Osteocyte (in vitro differentiated cells): ENCODE measurements at regions not wholly inside any gene's neighbourhood (a gene's known extent, or its start where the extent isn't known, plus 50 kb on each side); places are given as distances from the start of the nearest gene placed in this dataset.

Experiments
- DNase-seq: peaks from one replicate; pipeline ENCODE4 v3.0.0; 2021; ENCODE audit warnings: mixed read lengths; ENCODE audit not compliant: unreplicated experiment; ENCODE audit errors: extremely low spot score
- H3K27ac Mint-ChIP-seq: one replicate; pipeline ENCODE4 v1.8.0; 2021; ENCODE audit warnings: mild to moderate bottlenecking, mixed read lengths; ENCODE audit not compliant: unreplicated experiment
- H3K27me3 Mint-ChIP-seq: one replicate; pipeline ENCODE4 v1.8.0; 2021; ENCODE audit warnings: mixed read lengths; ENCODE audit not compliant: unreplicated experiment
- H3K36me3 Mint-ChIP-seq: one replicate; pipeline ENCODE4 v1.8.0; 2021; ENCODE audit warnings: mixed read lengths; ENCODE audit not compliant: unreplicated experiment
- H3K4me1 Mint-ChIP-seq: one replicate; pipeline ENCODE4 v1.8.0; 2021; ENCODE audit warnings: mixed read lengths; ENCODE audit not compliant: unreplicated experiment
- H3K4me3 Mint-ChIP-seq: one replicate; pipeline ENCODE4 v1.8.0; 2021; ENCODE audit warnings: mild to moderate bottlenecking, moderate library complexity, mixed read lengths; ENCODE audit not compliant: unreplicated experiment
- H3K9me3 Mint-ChIP-seq: one replicate; pipeline ENCODE4 v1.8.0; 2021; ENCODE audit warnings: mixed read lengths; ENCODE audit not compliant: unreplicated experiment
- TF ChIP-seq, protein P1 (sequence below): fragments of 200-600 bp; sonication (generic); IDR thresholded peaks from 2 replicates; pipeline ENCODE4 v1.5.0; 2021; ENCODE audit warnings: antibody characterized with exemption, mild to moderate bottlenecking, moderate library complexity

DNA sequence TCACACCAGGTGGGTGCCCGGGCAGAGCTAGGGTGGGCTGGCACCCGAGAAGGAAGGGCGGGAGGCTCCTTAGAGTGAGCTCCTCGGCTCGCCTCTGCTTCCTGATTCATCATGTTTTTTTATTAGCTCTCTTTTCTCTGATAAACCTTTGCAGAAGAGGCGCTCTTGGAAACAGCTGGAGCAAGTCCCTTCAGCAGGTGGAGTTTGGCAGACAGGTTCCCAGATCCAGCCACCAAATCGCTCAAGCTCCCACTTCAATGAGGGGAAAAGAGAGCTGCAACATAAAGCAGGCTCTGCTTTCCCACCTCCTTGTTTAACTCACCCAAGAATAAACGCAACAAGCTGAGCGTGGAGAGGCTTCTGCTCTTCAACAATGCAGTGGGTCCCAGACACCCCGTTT lies 244.8 kb downstream of the TSHZ3 start:
- H3K9me3 Mint-ChIP-seq, result no peaks in the 10 kb centered on the region
- TF ChIP-seq, protein P1, sequence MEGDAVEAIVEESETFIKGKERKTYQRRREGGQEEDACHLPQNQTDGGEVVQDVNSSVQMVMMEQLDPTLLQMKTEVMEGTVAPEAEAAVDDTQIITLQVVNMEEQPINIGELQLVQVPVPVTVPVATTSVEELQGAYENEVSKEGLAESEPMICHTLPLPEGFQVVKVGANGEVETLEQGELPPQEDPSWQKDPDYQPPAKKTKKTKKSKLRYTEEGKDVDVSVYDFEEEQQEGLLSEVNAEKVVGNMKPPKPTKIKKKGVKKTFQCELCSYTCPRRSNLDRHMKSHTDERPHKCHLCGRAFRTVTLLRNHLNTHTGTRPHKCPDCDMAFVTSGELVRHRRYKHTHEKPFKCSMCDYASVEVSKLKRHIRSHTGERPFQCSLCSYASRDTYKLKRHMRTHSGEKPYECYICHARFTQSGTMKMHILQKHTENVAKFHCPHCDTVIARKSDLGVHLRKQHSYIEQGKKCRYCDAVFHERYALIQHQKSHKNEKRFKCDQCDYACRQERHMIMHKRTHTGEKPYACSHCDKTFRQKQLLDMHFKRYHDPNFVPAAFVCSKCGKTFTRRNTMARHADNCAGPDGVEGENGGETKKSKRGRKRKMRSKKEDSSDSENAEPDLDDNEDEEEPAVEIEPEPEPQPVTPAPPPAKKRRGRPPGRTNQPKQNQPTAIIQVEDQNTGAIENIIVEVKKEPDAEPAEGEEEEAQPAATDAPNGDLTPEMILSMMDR, result no peak
- H3K4me1 Mint-ChIP-seq, result peaks cover 3% of the 10 kb centered on the region
- no peak overlapping the region for H3K27ac Mint-ChIP-seq
- no peak for DNase-seq
- no peaks in the 10 kb centered on the region for H3K36me3 Mint-ChIP-seq
- H3K27me3 Mint-ChIP-seq, result peaks cover 2% of the 10 kb centered on the region
- H3K4me3 Mint-ChIP-seq, result no peak overlapping the region

DNA sequence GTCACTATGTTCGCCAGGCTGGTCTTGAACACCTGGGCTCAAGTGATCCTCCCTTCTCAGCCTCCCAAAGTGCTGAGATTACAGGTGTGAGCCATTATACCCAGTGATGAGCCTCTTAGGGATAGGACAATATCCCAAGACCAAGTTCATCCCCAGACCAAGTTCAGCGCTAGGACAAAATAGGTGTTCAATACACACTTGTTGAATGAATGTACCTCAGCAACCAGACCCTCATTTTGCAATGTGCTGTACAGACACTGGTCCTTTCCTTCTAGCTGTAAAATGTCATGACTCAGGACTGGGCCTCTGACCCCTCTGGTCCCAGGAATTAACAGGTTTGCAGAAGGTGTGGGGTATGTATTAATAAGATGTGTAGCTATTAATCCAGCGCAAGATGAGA lies 246.0 kb downstream of the TSHZ3 start:
- DNase-seq, result no peak
- Mint-ChIP-seq H3K36me3 (no peaks in the 10 kb centered on the region), H3K4me1 (peaks cover 3% of the 10 kb centered on the region), H3K27me3 (peaks cover 2% of the 10 kb centered on the region), H3K27ac (no peak overlapping the region), H3K4me3 (no peak overlapping the region), H3K9me3 (no peaks in the 10 kb centered on the region)
- TF ChIP-seq, protein P1, result no peak

DNA sequence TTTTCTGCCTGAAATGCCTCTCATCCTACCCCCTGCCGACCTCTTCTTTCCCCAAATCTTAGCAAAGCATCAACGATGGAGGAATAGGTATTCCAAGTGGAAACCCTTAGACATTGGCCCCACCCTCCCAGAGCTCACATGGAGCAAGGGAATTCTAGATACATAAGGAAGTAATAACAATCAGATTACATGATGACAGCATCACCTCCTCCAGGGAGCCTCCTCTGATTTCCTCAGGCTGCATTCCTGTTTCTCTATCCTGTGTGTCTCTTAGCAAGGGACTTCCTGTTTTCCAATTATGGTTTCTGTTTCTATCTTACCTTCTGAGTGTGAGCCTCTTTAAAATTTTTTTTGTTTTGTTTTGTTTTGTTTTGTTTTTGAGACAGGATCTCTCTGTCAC lies 246.6 kb downstream of the TSHZ3 start:
- Mint-ChIP-seq H3K4me1 (peaks cover 3% of the 10 kb centered on the region), H3K27me3 (peaks cover 2% of the 10 kb centered on the region), H3K27ac (no peak overlapping the region), H3K9me3 (no peaks in the 10 kb centered on the region), H3K36me3 (no peaks in the 10 kb centered on the region), H3K4me3 (no peak overlapping the region)
- no peak for DNase-seq
- TF ChIP-seq, protein P1, result no peak

DNA sequence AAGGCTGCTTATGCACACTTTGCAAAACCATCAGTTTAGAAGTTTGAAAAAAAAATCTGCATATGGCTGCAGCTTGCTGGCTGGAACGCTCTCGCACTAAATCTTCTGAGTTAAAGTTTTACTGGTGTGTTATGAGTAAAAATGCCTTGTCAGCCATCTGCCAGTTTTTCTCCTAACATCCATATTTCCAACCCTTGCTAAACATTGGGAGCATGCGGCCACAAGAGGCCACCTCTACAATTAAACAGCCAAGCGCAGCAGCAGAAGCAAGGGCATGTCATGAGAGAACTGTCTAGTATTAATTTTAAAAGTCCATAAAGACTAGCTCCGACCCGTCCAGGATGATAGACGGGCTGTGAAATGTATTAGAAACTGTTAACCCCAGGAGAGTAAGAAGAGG lies 248.3 kb downstream of the TSHZ3 start:
- Mint-ChIP-seq H3K27ac (no peak overlapping the region), H3K4me3 (no peak overlapping the region), H3K27me3 (peaks cover 2% of the 10 kb centered on the region), H3K4me1 (peaks cover 3% of the 10 kb centered on the region), H3K9me3 (no peaks in the 10 kb centered on the region), H3K36me3 (no peaks in the 10 kb centered on the region)
- DNase-seq, result no peak
- TF ChIP-seq, protein P1, result no peak

DNA sequence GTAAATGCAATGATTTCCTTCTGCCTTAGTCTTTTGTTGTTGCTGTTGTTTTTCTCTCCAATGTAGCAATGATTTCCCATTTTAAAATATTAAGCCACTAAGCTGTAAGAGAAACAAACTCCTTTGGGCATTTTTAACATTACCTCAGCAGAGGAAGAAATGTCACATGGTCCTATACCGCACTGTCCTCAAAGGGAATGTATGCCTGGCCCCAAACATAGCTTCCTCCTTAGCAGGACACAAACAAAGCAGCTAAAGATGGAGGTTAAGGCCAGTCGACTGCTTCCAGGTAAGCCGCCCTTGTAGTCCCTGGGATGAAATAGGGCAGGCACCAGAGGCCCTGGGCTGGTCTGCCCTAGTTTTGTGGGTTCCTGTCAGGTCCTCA lies 249.0 kb downstream of the TSHZ3 start:
- Mint-ChIP-seq H3K9me3 (no peaks in the 10 kb centered on the region), H3K4me3 (no peak overlapping the region), H3K36me3 (no peaks in the 10 kb centered on the region), H3K4me1 (peaks cover 3% of the 10 kb centered on the region), H3K27me3 (no peaks in the 10 kb centered on the region), H3K27ac (no peak overlapping the region)
- TF ChIP-seq, protein P1, result no peak
- no peak for DNase-seq
